ENCODE measurements at regions not wholly inside any gene's neighbourhood (a gene's known extent, or its start where the extent isn't known, plus 50 kb on each side); places are given as distances from the start of the nearest gene placed in this dataset.

- no peaks in the 10 kb centered on the region for H3K36me3 Mint-ChIP-seq
- no peaks in the 10 kb centered on the region for H3K9me3 Mint-ChIP-seq
- no peaks in the 10 kb centered on the region for H3K27me3 Mint-ChIP-seq
- no peak overlapping the region for H3K4me3 Mint-ChIP-seq
- no peak overlapping the region for H3K27ac Mint-ChIP-seq
- H3K4me1 Mint-ChIP-seq: no peaks in the 10 kb centered on the region
- ATAC-seq (ENCODE audit: low read depth) (no peak), DNase-seq (ENCODE audit: low spot score in 2 of 2) (no peak)
Measured at GRCh38 chr15:35925275-35926006, 379.5 kb upstream of the DPH6 start.

GRCh38 chr15:35926007-35926380, 380.0 kb upstream of the DPH6 start:
- no peaks in the 10 kb centered on the region for H3K4me1 Mint-ChIP-seq
- H3K27me3 Mint-ChIP-seq: no peaks in the 10 kb centered on the region
- H3K9me3 Mint-ChIP-seq: no peaks in the 10 kb centered on the region
- H3K4me3 Mint-ChIP-seq: no peak overlapping the region
- no peak overlapping the region for H3K27ac Mint-ChIP-seq
- ATAC-seq (ENCODE audit: low read depth) (no peak), DNase-seq (ENCODE audit: low spot score in 2 of 2) (no peak)
- no peaks in the 10 kb centered on the region for H3K36me3 Mint-ChIP-seq

GRCh38 chr15:35928847-35929246, 382.9 kb upstream of the DPH6 start:
- H3K27ac Mint-ChIP-seq: no peak overlapping the region
- no peaks in the 10 kb centered on the region for H3K9me3 Mint-ChIP-seq
- ATAC-seq (ENCODE audit: low read depth): no peak

GRCh38 chr15:35929740-35930444, 383.9 kb upstream of the DPH6 start:
- Mint-ChIP-seq H3K9me3 (no peaks in the 10 kb centered on the region), H3K36me3 (no peaks in the 10 kb centered on the region), H3K27ac (no peak overlapping the region)

More at GRCh38 chr15:35928847-35929246, 382.9 kb upstream of the DPH6 start:
- no peaks in the 10 kb centered on the region for H3K27me3 Mint-ChIP-seq
- no peaks in the 10 kb centered on the region for H3K4me1 Mint-ChIP-seq
- H3K4me3 Mint-ChIP-seq: no peak overlapping the region
- no peak for DNase-seq (ENCODE audit: low spot score in 2 of 2)
- no peaks in the 10 kb centered on the region for H3K36me3 Mint-ChIP-seq

GRCh38 chr15:35931799-35932341, 385.9 kb upstream of the DPH6 start:
- H3K27me3 Mint-ChIP-seq: no peaks in the 10 kb centered on the region
- DNase-seq (ENCODE audit: low spot score in 2 of 2) (no peak), ATAC-seq (ENCODE audit: low read depth) (no peak)
- H3K27ac Mint-ChIP-seq: no peak overlapping the region
- H3K4me1 Mint-ChIP-seq: no peaks in the 10 kb centered on the region
- H3K36me3 Mint-ChIP-seq: no peaks in the 10 kb centered on the region
- no peaks in the 10 kb centered on the region for H3K9me3 Mint-ChIP-seq
- no peak overlapping the region for H3K4me3 Mint-ChIP-seq

More at GRCh38 chr15:35929740-35930444, 383.9 kb upstream of the DPH6 start:
- Mint-ChIP-seq H3K27me3 (no peaks in the 10 kb centered on the region), H3K4me3 (no peak overlapping the region), H3K4me1 (no peaks in the 10 kb centered on the region)
- DNase-seq (ENCODE audit: low spot score in 2 of 2) (no peak), ATAC-seq (ENCODE audit: low read depth) (no peak)

- Mint-ChIP-seq H3K4me1 (no peaks in the 10 kb centered on the region), H3K27me3 (no peaks in the 10 kb centered on the region), H3K36me3 (no peaks in the 10 kb centered on the region), H3K9me3 (no peaks in the 10 kb centered on the region), H3K27ac (no peak overlapping the region), H3K4me3 (no peak overlapping the region)
- DNase-seq (ENCODE audit: low spot score in 2 of 2) (no peak), ATAC-seq (ENCODE audit: low read depth) (no peak)
Measured at GRCh38 chr15:35932531-35932930, 386.6 kb upstream of the DPH6 start.

- Mint-ChIP-seq H3K27me3 (no peaks in the 10 kb centered on the region), H3K4me3 (no peak overlapping the region), H3K36me3 (no peaks in the 10 kb centered on the region), H3K4me1 (no peaks in the 10 kb centered on the region), H3K27ac (no peak overlapping the region), H3K9me3 (no peaks in the 10 kb centered on the region)
- ATAC-seq (ENCODE audit: low read depth) (no peak), DNase-seq (ENCODE audit: low spot score in 2 of 2) (no peak)
Measured at GRCh38 chr15:35933531-35933930, 387.6 kb upstream of the DPH6 start.

- H3K4me1 Mint-ChIP-seq: no peaks in the 10 kb centered on the region
- no peaks in the 10 kb centered on the region for H3K27me3 Mint-ChIP-seq
- ATAC-seq (ENCODE audit: low read depth): no peak
- DNase-seq (ENCODE audit: low spot score in 2 of 2): no peak
- H3K9me3 Mint-ChIP-seq: no peaks in the 10 kb centered on the region
- H3K36me3 Mint-ChIP-seq: no peaks in the 10 kb centered on the region
- H3K27ac Mint-ChIP-seq: no peak overlapping the region
- H3K4me3 Mint-ChIP-seq: no peak overlapping the region
Measured at GRCh38 chr15:35934383-35935049, 388.6 kb upstream of the DPH6 start.

- Mint-ChIP-seq H3K36me3 (no peaks in the 10 kb centered on the region), H3K4me1 (no peaks in the 10 kb centered on the region), H3K27ac (no peak overlapping the region), H3K4me3 (no peak overlapping the region), H3K27me3 (no peaks in the 10 kb centered on the region), H3K9me3 (no peaks in the 10 kb centered on the region)
- ATAC-seq (ENCODE audit: low read depth) (no peak), DNase-seq (ENCODE audit: low spot score in 2 of 2) (no peak)
Measured at GRCh38 chr15:35936284-35936683, 390.3 kb upstream of the DPH6 start.

GRCh38 chr15:35937380-35937779, 391.4 kb upstream of the DPH6 start:
- no peaks in the 10 kb centered on the region for H3K36me3 Mint-ChIP-seq
- DNase-seq (ENCODE audit: low spot score in 2 of 2): no peak
- H3K9me3 Mint-ChIP-seq: no peaks in the 10 kb centered on the region
- no peak overlapping the region for H3K4me3 Mint-ChIP-seq
- ATAC-seq (ENCODE audit: low read depth): no peak
- no peak overlapping the region for H3K27ac Mint-ChIP-seq
- no peaks in the 10 kb centered on the region for H3K27me3 Mint-ChIP-seq
- H3K4me1 Mint-ChIP-seq: no peaks in the 10 kb centered on the region

GRCh38 chr15:35944945-35945585, 399.1 kb upstream of the DPH6 start:
- Mint-ChIP-seq H3K4me3 (no peak overlapping the region), H3K27ac (no peak overlapping the region), H3K4me1 (no peaks in the 10 kb centered on the region), H3K27me3 (no peaks in the 10 kb centered on the region), H3K36me3 (no peaks in the 10 kb centered on the region), H3K9me3 (peaks cover 7% of the 10 kb centered on the region)
- ATAC-seq (ENCODE audit: low read depth) (no peak), DNase-seq (ENCODE audit: low spot score in 2 of 2) (no peak)

- no peak overlapping the region for H3K27ac Mint-ChIP-seq
- H3K4me3 Mint-ChIP-seq: no peak overlapping the region
- no peaks in the 10 kb centered on the region for H3K4me1 Mint-ChIP-seq
- DNase-seq (ENCODE audit: low spot score in 2 of 2): no peak
- H3K9me3 Mint-ChIP-seq: peaks cover 2% of the 10 kb centered on the region
- no peaks in the 10 kb centered on the region for H3K36me3 Mint-ChIP-seq
- H3K27me3 Mint-ChIP-seq: no peaks in the 10 kb centered on the region
- ATAC-seq (ENCODE audit: low read depth): no peak
Measured at GRCh38 chr15:35953424-35953823, 407.5 kb upstream of the DPH6 start.

GRCh38 chr15:35956056-35956455, 410.1 kb upstream of the DPH6 start:
- H3K27me3 Mint-ChIP-seq: no peaks in the 10 kb centered on the region
- DNase-seq (ENCODE audit: low spot score in 2 of 2): no peak
- H3K36me3 Mint-ChIP-seq: no peaks in the 10 kb centered on the region
- H3K4me3 Mint-ChIP-seq: no peak overlapping the region
- no peak overlapping the region for H3K27ac Mint-ChIP-seq
- no peak for ATAC-seq (ENCODE audit: low read depth)
- no peaks in the 10 kb centered on the region for H3K4me1 Mint-ChIP-seq
- H3K9me3 Mint-ChIP-seq: no peaks in the 10 kb centered on the region

GRCh38 chr15:35958021-35958420, 412.1 kb upstream of the DPH6 start:
- H3K4me1 Mint-ChIP-seq: no peaks in the 10 kb centered on the region
- ATAC-seq (ENCODE audit: low read depth): no peak
- no peak overlapping the region for H3K4me3 Mint-ChIP-seq
- H3K9me3 Mint-ChIP-seq: peaks cover 1% of the 10 kb centered on the region
- H3K36me3 Mint-ChIP-seq: no peaks in the 10 kb centered on the region
- DNase-seq (ENCODE audit: low spot score in 2 of 2): no peak
- H3K27me3 Mint-ChIP-seq: no peaks in the 10 kb centered on the region
- no peak overlapping the region for H3K27ac Mint-ChIP-seq
